NCI-H187 (cell line): ENCODE measurements at regions not wholly inside any gene's neighbourhood (a gene's known extent, or its start where the extent isn't known, plus 50 kb on each side); places are given as distances from the start of the nearest gene placed in this dataset.

Experiments used
- DNase-seq, 2 experiments: peaks; one replicate each; lab custom pipeline; 2025; lab: John Stamatoyannopoulos, UW

- DNase-seq, result no peak
Measured at GRCh38 chr5:110112348-110112747, 422.6 kb downstream of the MAN2A1 start.

DNA sequence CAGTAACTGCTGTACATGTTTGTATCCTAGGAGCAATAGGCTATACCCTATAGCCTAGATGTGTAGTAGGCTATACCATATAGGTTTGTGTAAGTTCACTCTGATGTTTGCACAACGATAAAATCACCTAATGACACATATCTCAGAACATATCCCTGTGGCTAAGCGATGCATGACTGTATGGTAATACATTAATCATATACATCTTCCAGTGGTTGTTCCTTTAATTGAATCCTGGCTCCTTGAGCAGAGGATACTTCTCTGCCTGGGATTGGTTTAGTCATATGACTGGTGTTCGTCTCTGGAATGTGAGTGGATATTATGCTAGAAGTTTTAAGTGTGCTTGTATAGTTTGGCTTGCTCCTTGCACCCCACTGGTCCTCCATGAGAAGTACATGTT, 425.8 kb downstream of the MAN2A1 start:
- no peak for DNase-seq

GRCh38 chr5:110116539-110116938, 426.8 kb downstream of the MAN2A1 start:
- no peak for DNase-seq

DNA sequence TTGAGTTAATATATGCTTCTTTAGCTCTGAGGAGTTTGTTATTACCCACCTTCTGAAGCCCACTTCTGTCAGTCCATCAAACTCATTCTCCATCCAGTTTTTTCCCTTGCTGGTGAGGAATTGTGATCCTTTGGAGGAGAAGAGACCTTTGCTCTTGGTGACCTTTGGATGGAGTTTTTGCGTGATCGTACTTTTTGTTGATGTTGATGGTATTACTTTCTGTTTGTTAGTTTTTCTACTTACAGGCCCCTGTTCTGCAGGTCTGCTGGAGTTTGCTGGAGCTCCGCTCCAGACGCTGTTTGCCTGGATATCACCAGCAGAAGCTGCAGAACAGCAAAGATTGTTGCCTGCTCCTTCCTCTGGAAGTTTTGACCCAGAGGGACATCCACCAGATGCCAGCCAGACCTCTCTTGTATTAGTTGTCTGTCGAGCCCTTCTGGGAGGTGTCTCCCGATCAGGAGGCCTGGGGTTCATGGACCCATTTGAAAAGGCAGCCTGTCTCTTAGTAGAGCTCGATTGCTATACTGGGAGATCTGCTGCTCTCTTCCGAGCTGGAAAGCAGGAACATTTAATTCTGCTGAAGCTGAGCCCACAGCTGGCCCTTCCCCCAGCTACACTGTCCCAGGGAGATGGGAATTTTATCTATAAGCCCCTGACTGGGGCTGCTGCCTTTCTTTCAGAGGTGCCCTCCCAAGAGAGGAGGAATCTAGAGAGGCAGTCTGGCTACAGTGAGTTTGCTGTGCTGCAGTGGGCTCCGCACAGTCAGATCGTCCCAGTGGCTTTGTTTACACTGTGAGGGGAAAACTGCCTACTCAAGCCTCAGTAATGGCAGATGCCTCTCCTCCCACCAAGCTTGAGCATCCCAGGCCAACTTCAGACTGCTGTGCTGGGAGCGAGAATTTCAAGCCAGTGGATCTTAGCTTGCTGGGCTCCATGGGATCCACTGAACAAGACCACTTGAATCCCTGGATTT, 445.5 kb downstream of the MAN2A1 start:
- no peak for DNase-seq

GRCh38 chr5:110150199-110150598, 460.5 kb downstream of the MAN2A1 start:
- no peak for DNase-seq

- DNase-seq, result no peak
Measured at GRCh38 chr5:110159202-110159601, 469.5 kb downstream of the MAN2A1 start.

DNA sequence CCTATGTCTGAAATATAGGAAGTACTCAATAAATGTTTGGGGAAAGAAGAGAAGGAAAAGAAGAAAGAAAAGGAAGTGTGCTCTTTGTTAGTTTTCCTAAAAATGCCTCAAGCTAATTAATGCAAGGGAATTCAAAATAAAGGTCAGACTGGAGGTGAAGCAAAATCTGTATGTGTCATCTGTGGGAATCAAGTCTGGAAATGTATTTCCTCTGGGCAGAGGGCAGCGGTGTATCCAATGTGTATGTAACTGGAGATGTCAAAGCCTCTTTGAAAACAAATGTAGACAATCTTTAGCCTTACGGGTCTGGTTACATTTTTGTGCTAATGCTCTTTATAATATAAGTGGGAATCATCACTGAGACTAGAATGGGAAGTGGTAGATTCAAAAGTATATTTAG, 471.4 kb downstream of the MAN2A1 start:
- DNase-seq, result no peak

GRCh38 chr5:110165366-110165765, 475.6 kb downstream of the MAN2A1 start:
- no peak for DNase-seq

GRCh38 chr5:110167384-110167783, 477.7 kb downstream of the MAN2A1 start:
- no peak for DNase-seq

DNA sequence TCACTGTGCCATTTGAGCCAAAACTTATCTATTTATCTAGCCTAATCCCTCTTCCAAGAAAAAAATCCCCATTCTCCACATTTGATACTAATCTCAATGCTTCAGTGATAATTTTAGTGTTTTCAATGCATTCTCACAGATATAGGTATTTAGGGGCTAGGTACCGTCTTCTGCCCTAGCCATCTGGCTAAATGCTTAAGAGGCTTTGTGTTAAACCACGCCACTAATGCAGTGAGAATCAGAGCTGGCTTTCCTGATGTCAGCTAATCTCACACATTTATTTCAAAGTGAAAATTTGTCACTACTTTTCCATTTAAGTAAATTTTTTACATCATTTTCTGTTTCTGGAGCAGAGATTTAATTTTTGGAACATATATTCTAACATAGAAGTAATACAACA, 479.7 kb downstream of the MAN2A1 start:
- DNase-seq, result no peak

DNA sequence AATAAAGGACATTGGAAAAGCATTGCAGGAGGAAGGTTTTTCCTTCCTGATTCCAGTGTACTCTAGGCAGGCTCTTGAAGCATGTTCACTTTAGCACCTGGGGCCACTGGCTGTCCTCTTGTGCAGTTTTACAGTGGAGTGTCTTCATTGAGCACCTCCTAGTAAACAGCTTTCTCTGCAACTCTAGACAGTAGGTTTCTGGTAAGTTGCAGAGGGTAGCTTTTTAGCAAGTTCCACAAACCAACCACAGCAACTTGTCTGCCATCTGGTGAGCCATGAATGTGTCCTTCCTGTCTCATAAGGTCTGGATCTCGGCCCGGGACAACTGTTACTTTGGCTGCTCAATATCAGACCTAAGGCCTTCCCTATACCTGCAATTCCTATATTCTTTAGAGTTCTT, 488.0 kb downstream of the MAN2A1 start:
- no peak for DNase-seq

DNA sequence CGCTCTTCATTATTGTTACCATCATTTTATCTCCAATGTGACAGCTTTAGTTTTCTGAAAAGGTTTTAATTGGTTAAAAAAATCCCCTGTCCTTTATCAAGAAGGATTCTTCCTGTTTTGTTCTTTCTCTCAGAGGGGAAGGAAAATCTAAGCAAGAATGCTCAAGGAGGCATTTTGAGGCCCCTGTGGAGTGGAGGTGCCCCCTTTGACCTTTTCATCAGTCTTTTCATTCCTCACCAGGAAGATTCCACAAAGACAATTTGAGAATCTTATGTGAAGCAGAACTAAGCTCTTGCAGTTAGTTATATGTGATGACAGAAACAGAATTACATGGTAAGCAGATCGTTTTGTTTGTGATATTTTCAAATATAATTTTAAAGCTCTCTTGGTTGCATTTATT, 489.6 kb downstream of the MAN2A1 start:
- DNase-seq, result no peak

DNA sequence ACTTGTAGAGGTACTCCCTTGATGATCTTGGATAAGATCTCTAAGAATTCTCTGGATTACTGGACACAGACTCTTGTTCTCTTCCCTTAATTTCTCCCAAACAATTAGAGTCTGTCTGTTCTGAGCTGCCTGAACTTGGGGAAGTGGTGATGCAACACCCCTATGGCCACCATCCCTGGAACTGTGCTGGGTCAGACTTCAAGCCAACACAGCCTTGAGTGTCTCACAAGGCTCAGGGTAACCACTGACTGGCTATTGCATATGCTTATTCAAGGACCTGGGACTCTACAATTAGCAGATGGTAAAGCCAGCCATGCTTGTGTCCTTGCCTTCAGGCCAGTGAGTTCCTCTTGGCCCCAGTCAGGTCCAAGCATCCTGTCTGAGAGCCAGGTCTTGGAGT, 504.5 kb downstream of the MAN2A1 start:
- no peak for DNase-seq

GRCh38 chr5:110195288-110195687, 505.6 kb downstream of the MAN2A1 start:
- DNase-seq, result no peak

DNA sequence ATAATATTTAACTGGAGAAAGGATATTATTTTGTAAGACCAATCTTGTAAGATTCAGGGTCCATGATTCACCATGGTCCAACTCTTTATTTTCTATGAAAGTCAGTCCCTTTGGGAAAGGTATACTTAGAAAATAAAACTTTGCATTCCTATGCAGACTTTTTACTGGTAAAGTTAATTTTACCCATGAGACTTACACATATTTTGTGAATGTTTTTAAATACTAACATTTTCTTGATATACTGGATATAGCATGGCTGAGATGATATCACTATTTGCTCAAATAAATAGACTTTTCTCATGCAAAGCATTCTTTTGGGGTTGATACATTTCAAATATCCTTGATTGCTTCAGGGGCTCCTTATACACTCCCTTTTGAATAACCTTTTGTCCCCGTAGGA, 512.1 kb downstream of the MAN2A1 start:
- no peak for DNase-seq

DNA sequence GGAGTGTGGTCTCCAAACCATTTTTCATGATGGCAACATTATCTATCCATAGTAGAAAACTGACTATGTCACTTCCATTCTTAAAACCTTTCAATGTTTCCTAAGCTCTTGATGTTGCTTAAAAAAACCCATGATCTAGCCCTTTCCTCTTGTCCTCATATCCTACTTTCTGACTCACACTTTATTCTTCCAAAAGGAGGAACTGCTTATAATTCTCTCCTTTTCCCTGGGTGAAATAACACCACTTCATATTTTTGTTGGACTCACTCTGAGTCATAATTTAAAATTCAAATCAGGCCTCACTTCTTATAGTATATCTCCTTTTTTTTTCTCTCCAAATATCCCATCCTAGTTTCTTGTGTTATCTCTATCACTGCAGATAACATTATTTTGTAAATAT, 513.9 kb downstream of the MAN2A1 start:
- DNase-seq, result no peak

DNA sequence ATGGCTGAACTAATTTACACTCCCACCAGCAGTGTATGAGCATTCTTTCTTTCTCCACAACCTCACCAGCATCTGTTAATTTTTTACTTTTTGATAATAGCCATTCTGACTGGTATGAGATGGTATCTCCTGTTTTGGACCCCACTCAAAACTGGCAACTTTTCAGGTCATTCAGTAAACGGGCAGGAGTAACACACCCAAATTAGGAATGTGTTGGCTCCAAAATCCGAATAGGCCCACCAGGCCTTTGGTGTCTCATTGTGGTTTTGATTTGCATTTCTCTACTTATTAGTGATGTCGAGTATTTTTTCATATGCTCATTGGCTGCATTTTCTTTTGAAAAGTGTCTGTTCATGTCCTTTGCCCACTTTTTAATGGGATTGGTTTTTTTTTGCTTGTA, 517.1 kb downstream of the TMEM232 start:
- DNase-seq, result no peak

GRCh38 chr5:110218981-110219380, 507.5 kb downstream of the TMEM232 start:
- no peak for DNase-seq

- DNase-seq, result no peak
Measured at GRCh38 chr5:110219769-110220168, 506.7 kb downstream of the TMEM232 start.

DNA sequence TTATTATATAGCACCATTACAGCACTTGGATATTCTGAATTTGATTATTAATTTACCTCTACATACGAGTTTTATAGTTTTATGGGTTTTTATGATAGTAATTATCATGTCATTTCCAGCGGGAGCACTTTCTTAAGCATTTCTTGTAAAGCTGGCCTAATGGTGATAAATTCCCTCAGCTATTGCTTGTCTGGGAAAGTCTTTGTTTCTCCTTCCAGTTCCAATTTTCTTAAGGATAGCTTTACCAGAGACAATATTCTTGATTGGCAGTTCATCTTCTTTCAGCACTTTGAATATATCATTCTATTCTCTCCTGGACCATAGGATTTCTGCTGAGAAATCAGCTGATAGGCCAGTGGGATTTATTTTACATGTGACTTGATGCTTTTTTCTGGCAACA, 505.4 kb downstream of the TMEM232 start:
- no peak for DNase-seq

- DNase-seq, result no peak
Measured at GRCh38 chr5:110224050-110224449, 502.4 kb downstream of the TMEM232 start.

GRCh38 chr5:110225949-110226348, 500.5 kb downstream of the TMEM232 start:
- no peak for DNase-seq

GRCh38 chr5:110239786-110240185, 486.7 kb downstream of the TMEM232 start:
- DNase-seq, result no peak

- no peak for DNase-seq
Measured at GRCh38 chr5:110242950-110243349, 483.5 kb downstream of the TMEM232 start.
